Stimulated activated memory B cell treated with anti-CD40 and anti-IgM and Interleukin-4, amounts not matched to agents 10 μg/mL and 1 μg/mL and 100 μg/mL, for 72 hours (primary cell): ENCODE measurements at regions not wholly inside any gene's neighbourhood (a gene's known extent, or its start where the extent isn't known, plus 50 kb on each side); places are given as distances from the start of the nearest gene placed in this dataset.

Experiments
- ATAC-seq: fragments of 150-1000 bp; cut with Tn5 transposase; 2 replicates; pipeline ENCODE4 v1.10.0; 2021
- H3K27ac Mint-ChIP-seq: one replicate; pipeline ENCODE4 v1.8.0; 2022; ENCODE audit warnings: mild to moderate bottlenecking, mixed read lengths
- H3K27me3 Mint-ChIP-seq: one replicate; pipeline ENCODE4 v1.8.0; 2022; ENCODE audit warnings: mixed read lengths
- H3K36me3 Mint-ChIP-seq: one replicate; pipeline ENCODE4 v1.8.0; 2022; ENCODE audit warnings: mixed read lengths
- H3K4me1 Mint-ChIP-seq: one replicate; pipeline ENCODE4 v1.8.0; 2022; ENCODE audit warnings: mixed read lengths
- H3K4me3 Mint-ChIP-seq: one replicate; pipeline ENCODE4 v1.8.0; 2022; ENCODE audit warnings: mild to moderate bottlenecking, moderate library complexity, mixed read lengths
- H3K9me3 Mint-ChIP-seq: one replicate; pipeline ENCODE4 v1.8.0; 2022; ENCODE audit warnings: mixed read lengths

DNA sequence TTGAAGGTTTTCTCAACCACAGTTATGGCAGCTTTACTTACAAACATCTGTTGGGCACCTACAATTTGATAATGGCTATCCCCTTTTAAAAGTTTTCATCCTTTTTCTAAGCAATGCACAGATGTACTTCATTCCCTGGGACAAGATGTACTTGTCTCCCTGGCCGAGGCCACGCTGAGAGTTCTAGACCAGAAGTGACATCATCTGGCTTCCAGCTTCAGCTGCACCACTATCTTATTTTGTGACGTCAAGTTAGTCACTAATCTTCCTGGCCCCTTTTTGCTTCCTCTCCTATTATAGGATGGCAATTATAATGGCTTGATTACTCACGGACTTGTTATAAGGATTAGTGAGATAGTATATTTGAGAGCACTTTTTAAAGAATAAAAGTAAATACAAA, 386.4 kb downstream of the BCL11A start:
- H3K9me3 Mint-ChIP-seq, result no peaks in the 10 kb centered on the region
- peaks cover 4% of the 10 kb centered on the region for H3K4me1 Mint-ChIP-seq
- no peaks in the 10 kb centered on the region for H3K27me3 Mint-ChIP-seq
- H3K36me3 Mint-ChIP-seq, result no peaks in the 10 kb centered on the region
- no peak overlapping the region for H3K27ac Mint-ChIP-seq
- no peak overlapping the region for H3K4me3 Mint-ChIP-seq
- no peak for ATAC-seq

DNA sequence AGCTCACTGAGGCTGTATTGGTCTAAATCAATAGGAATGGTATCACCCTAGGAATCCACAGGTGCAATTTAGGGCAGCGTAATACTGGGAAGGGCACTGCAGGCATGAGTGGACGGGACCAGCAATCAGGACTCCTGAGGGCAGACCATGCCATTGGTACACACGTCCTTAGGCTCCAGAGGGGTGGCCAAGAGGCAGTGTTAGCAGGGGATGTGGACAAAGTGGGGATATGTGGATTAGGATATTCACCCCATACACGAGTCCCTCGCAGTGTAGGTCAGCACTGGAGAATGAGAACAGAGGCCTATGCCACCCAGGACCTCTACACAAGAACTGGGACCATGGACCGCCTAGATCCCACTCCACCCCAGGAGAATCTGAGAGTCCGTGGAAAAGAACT, 389.8 kb downstream of the BCL11A start:
- Mint-ChIP-seq H3K27me3 (no peaks in the 10 kb centered on the region), H3K27ac (no peak overlapping the region), H3K4me3 (no peak overlapping the region), H3K9me3 (no peaks in the 10 kb centered on the region), H3K4me1 (peaks cover 13% of the 10 kb centered on the region), H3K36me3 (no peaks in the 10 kb centered on the region)
- ATAC-seq, result no peak

DNA sequence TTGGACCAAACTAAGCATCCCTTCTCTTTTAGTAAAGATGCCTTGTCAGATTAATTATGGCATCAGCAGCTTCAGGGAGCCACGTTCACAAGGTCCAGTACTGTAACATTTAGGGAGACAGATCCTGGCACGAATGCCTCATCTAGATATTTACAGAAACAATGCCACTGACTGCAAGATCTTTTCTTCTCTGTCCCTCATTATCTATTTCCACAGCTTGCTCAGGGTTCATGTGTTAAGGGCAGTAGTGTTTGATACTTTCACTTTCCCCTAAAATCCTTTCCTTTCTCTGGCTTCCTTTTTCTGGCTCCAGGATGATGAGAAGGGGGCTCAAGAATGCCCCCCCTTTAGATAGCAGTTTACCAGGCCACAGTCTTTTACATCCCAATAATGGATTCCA, 393.9 kb downstream of the BCL11A start:
- Mint-ChIP-seq H3K27me3 (no peaks in the 10 kb centered on the region), H3K27ac (peak overlapping the region; percentile 6), H3K4me1 (peaks cover 21% of the 10 kb centered on the region), H3K36me3 (no peaks in the 10 kb centered on the region), H3K4me3 (no peak overlapping the region), H3K9me3 (no peaks in the 10 kb centered on the region)
- no peak for ATAC-seq

DNA sequence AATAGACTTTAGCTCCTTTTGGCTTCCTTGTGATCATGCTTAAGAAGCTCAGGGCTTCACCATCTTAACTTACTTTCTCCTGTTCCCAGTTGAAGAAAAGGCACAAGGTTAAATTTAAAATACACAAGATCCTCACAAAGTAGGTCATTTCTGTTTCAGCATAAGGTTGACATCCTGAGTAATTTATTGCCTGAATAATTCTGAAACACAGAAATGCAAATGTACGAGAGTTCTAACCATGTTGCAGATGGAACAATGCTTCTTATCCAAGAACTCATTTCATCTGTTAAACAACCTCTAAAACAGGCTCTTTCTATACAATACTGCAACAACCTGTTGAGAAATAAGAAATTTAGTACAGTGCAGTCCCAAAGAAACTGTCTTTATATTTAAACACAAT, 395.2 kb downstream of the BCL11A start:
- H3K4me1 Mint-ChIP-seq, result peaks cover 21% of the 10 kb centered on the region
- no peak for ATAC-seq
- no peaks in the 10 kb centered on the region for H3K9me3 Mint-ChIP-seq
- no peak overlapping the region for H3K27ac Mint-ChIP-seq
- H3K36me3 Mint-ChIP-seq, result no peaks in the 10 kb centered on the region
- no peaks in the 10 kb centered on the region for H3K27me3 Mint-ChIP-seq
- no peak overlapping the region for H3K4me3 Mint-ChIP-seq

DNA sequence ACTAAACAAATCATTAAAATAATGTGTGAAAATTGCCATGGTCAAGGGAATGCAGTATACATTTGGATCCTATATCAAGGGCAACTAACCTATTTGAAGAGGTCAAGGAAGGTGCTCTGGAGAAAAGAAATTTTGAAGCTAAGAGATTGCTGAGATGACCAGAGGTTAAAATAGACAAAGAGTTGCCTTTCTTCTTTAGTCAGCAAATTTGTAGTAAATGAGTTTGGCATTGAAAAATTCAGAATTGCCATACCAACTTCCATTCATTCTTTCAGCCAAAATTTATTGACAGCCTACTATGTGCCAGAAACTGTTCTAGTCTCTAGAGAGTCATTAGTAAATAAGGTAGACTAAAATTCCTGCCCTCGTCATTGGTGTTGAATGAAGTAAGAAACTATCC, 396.2 kb downstream of the BCL11A start:
- H3K36me3 Mint-ChIP-seq, result no peaks in the 10 kb centered on the region
- no peak overlapping the region for H3K27ac Mint-ChIP-seq
- no peaks in the 10 kb centered on the region for H3K9me3 Mint-ChIP-seq
- no peaks in the 10 kb centered on the region for H3K27me3 Mint-ChIP-seq
- peaks cover 21% of the 10 kb centered on the region for H3K4me1 Mint-ChIP-seq
- H3K4me3 Mint-ChIP-seq, result no peak overlapping the region
- no peak for ATAC-seq

DNA sequence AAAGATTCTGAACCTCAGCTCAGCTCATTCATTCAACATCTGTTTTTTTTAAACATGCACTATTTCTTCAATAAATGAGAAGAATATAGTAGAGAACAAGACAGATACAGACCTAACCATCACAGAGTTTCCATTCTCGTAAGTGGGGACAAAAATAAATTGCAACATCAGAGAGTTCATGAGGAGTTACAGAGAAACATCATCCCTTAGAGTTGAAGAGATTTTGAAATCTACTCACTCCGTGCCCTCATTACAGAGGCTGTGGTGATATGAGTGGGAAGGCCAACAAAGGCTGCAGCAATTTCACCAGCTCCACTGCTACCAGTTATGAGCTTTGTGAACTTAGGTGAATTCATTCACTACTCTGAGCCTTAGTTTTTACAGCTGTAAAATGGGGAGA, 399.3 kb downstream of the BCL11A start:
- H3K27me3 Mint-ChIP-seq, result no peaks in the 10 kb centered on the region
- H3K4me1 Mint-ChIP-seq, result peaks cover 20% of the 10 kb centered on the region
- H3K9me3 Mint-ChIP-seq, result no peaks in the 10 kb centered on the region
- no peak overlapping the region for H3K27ac Mint-ChIP-seq
- ATAC-seq, result no peak
- no peak overlapping the region for H3K4me3 Mint-ChIP-seq
- no peaks in the 10 kb centered on the region for H3K36me3 Mint-ChIP-seq

DNA sequence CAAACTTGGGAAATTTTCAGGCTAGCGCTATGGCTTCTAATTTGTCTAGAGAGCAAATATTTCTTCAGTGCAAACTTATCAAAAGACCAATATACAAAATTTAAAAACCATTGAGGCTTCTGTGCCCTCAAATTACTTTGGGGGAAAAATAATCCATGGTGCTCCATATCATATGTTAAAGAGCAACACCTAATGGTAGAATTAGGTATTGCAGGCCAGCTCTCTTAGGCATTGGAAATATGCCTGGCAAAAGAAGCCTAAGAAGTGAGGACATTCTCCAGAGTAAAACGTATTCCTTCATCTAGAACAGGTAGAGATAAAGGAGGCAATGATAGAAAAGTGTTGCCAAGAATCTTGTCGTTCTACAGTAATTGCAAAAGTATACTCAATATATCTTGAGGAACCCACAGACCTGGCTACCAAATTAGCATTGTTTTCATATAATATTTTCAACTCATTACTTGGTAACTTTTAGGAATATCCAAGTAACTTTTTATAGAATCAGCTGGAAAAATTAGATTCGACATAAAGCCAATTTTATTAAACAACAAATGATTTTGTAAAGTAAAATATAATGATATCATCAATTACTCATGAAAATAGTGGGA, 401.1 kb downstream of the BCL11A start:
- Mint-ChIP-seq H3K27ac (no peak overlapping the region), H3K4me1 (peaks cover 18% of the 10 kb centered on the region), H3K9me3 (no peaks in the 10 kb centered on the region), H3K4me3 (no peak overlapping the region), H3K27me3 (no peaks in the 10 kb centered on the region), H3K36me3 (no peaks in the 10 kb centered on the region)
- ATAC-seq, result no peak

DNA sequence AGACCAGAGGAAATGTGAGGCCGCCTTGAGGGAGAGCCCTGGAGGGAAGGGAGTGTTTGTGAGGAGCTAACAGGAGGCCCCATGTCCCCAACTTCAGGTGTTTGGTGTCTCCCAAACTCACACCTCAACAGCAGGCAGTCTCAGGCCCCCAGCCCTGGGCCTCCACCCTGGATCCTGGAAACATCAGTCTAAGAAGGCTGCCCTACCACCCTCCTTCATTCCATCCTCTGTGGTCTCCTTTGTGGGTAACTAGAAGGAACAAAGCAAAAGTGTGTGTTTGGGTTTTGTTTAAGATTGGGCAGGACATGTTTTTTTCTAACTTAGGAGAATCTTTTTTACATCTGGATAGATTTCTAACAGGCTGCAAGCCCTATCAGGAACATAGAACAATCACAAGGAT, 404.3 kb downstream of the BCL11A start:
- no peak overlapping the region for H3K4me3 Mint-ChIP-seq
- peak overlapping the region; percentile 2 for H3K27ac Mint-ChIP-seq
- ATAC-seq, result no peak
- no peaks in the 10 kb centered on the region for H3K27me3 Mint-ChIP-seq
- H3K4me1 Mint-ChIP-seq, result peaks cover 14% of the 10 kb centered on the region
- no peaks in the 10 kb centered on the region for H3K9me3 Mint-ChIP-seq
- no peaks in the 10 kb centered on the region for H3K36me3 Mint-ChIP-seq

DNA sequence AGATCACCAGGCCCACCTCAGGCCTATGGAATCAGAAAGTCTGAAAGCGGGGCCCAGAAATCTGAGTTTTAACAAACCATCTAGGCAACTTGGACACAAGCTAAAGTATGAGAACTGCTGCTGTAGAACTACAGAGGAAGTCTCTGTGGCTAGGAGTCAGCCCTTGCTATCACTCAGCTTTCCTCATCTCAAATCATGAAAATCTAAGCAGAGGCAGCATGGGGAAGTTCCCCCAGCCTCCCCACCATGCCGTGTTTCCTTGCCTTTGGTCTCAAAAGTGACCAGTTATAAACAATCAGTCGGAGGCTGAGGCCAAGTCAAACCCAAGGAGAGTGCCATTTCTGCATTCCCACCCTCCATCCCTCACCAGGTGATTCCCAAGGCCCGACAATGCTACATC, 404.7 kb downstream of the BCL11A start:
- Mint-ChIP-seq H3K4me1 (peaks cover 14% of the 10 kb centered on the region), H3K27me3 (no peaks in the 10 kb centered on the region), H3K27ac (peak overlapping the region; percentile 2), H3K9me3 (no peaks in the 10 kb centered on the region), H3K4me3 (no peak overlapping the region), H3K36me3 (no peaks in the 10 kb centered on the region)
- ATAC-seq, result peak; percentile 83

DNA sequence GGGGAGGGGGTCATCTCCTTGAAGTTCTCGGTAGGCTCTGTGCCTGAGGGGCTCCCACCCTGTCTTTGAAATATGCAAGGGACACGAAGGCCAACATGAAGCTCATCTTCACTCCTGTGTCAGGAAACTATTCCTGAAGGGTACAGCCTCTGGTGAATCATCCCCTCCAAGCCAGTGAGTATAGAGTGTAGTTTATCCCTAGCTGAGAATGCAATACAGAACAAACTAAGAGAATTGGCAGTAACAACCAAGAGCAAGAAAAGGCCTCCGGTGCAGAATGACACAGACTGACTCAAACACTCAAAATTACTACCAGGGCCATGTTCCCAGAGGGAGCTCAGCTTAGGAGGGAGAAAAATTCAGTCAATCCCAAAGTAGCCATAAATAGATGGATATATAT, 413.3 kb downstream of the BCL11A start:
- Mint-ChIP-seq H3K27ac (no peak overlapping the region), H3K9me3 (peaks cover 3% of the 10 kb centered on the region), H3K4me3 (no peak overlapping the region), H3K36me3 (no peaks in the 10 kb centered on the region), H3K27me3 (no peaks in the 10 kb centered on the region), H3K4me1 (no peaks in the 10 kb centered on the region)
- ATAC-seq, result no peak

DNA sequence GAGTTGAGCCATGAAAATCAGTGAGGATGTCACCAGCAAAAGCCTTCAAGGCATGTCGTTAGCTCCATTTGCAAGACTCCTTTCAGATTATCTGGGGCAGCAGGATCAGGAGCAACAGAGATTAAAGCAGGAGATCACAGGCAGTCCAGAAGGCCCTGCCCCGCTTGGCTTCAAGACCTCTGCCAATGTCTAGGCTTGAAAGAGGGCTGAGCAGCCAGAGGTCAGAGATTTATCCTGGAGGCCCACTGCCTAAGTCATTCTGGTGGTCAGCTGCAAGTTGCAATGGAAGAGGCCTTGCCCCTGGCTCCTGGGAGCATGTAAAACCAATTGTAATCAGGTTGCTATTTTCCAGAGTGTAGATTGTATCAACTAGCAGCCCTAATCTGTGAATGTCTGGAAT, 416.5 kb downstream of the BCL11A start:
- ATAC-seq, result no peak
- H3K36me3 Mint-ChIP-seq, result peaks cover 2% of the 10 kb centered on the region
- no peaks in the 10 kb centered on the region for H3K27me3 Mint-ChIP-seq
- H3K4me1 Mint-ChIP-seq, result no peaks in the 10 kb centered on the region
- H3K9me3 Mint-ChIP-seq, result peaks cover 2% of the 10 kb centered on the region
- no peak overlapping the region for H3K27ac Mint-ChIP-seq
- H3K4me3 Mint-ChIP-seq, result no peak overlapping the region

DNA sequence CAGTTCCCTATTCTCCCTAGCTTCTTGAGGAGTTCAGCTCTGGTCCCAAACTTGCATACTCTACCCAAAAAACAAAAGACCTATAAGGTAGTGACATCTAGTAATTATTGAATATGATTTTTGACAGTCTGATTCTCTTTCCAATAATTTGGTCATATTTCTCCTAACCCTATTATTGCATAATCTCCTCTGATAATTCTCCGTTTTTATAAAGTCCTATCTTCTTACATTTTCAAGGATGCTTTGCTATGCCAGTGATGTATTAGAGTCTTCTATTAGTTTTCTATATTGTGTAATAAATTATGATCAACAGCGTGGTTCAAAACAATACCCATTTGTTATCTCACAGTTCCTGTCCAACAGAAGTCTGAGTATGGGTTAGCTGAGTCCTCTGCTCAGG, 426.3 kb downstream of the BCL11A start:
- H3K9me3 Mint-ChIP-seq, result peaks cover 9% of the 10 kb centered on the region
- peaks cover 7% of the 10 kb centered on the region for H3K36me3 Mint-ChIP-seq
- H3K4me1 Mint-ChIP-seq, result no peaks in the 10 kb centered on the region
- no peak overlapping the region for H3K4me3 Mint-ChIP-seq
- H3K27ac Mint-ChIP-seq, result no peak overlapping the region
- ATAC-seq, result no peak
- no peaks in the 10 kb centered on the region for H3K27me3 Mint-ChIP-seq

DNA sequence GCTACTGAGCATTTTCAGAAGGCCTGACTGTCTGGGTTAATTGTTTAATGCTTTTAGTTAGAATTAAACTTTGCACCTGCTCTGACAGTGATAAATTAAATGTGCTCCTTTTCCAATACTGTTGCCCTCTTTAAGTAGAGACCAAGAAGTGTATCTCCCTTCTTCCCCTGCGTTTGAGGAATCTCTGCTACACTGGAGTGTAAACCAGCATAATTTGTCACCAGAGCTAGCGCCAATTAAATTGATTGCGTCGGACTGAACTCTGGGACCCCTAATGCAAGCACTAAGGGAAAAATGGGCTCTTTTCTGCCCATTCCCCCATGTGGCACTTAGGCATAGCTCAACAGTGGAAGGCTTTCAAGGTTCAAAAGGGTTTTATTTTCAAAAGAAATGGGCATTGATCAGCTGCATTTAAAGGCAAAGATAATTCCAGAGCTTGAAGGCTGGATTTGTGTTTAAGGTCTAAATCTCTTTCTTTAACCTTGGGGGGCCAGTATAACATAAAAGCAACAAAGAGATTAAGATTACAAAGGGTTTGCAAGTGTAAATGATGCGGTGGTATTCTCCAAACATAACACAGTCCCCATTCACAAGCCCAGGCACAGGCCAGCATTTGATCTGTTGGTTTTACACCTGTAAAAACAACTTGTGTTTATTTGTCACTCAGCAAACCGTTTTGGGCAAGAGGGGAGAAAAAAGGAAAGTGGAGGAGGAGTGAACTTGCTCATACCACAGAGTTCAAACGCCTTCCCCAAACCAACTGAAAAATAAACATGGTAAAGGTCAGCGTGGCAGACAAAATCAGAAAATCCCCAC, 427.6 kb downstream of the BCL11A start:
- no peak for ATAC-seq
- no peaks in the 10 kb centered on the region for H3K4me1 Mint-ChIP-seq
- H3K27me3 Mint-ChIP-seq, result no peaks in the 10 kb centered on the region
- no peak overlapping the region for H3K27ac Mint-ChIP-seq
- no peaks in the 10 kb centered on the region for H3K36me3 Mint-ChIP-seq
- H3K4me3 Mint-ChIP-seq, result no peak overlapping the region
- peaks cover 3% of the 10 kb centered on the region for H3K9me3 Mint-ChIP-seq

DNA sequence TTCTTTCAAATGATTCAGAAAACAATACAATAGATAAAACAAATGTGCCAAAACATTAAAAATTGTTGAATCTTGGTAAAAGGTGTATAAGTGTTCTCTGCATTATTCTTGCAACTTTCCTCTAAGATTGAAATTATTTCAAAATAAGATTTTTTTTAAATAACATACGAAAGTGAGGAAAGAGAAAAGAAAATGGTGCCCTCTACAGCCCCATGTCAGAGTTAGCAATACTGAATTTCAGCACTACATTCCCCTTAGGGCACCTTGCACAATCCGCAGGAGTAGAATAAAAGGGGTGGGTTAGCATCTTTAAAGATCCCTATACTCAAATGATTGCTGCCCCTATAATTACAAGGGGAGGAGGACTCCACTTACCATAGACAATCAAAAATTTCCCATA, 433.7 kb downstream of the BCL11A start:
- no peaks in the 10 kb centered on the region for H3K4me1 Mint-ChIP-seq
- no peak overlapping the region for H3K27ac Mint-ChIP-seq
- no peak overlapping the region for H3K4me3 Mint-ChIP-seq
- H3K9me3 Mint-ChIP-seq, result peaks cover 4% of the 10 kb centered on the region
- ATAC-seq, result no peak
- no peaks in the 10 kb centered on the region for H3K36me3 Mint-ChIP-seq
- H3K27me3 Mint-ChIP-seq, result no peaks in the 10 kb centered on the region

DNA sequence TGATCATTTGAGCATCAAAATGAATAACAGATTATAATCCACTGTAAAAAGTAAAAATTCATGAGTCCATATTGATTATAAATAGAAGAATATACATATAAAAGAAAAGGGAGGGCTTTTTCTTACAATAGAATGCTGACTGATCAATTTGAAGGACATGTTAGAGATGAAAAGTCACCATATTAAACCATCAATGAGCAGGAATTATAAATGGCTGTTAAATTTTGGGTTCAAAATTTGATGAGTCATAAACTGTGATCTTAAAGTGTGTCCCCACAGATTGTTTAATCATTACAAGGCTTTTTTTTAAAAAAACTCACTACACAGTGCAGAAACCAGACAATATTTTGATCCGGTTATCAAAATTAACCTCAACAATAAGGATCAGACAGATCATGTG, 434.5 kb downstream of the BCL11A start:
- H3K27me3 Mint-ChIP-seq, result no peaks in the 10 kb centered on the region
- H3K27ac Mint-ChIP-seq, result no peak overlapping the region
- H3K4me3 Mint-ChIP-seq, result no peak overlapping the region
- H3K9me3 Mint-ChIP-seq, result peaks cover 4% of the 10 kb centered on the region
- ATAC-seq, result no peak
- H3K36me3 Mint-ChIP-seq, result no peaks in the 10 kb centered on the region
- no peaks in the 10 kb centered on the region for H3K4me1 Mint-ChIP-seq

DNA sequence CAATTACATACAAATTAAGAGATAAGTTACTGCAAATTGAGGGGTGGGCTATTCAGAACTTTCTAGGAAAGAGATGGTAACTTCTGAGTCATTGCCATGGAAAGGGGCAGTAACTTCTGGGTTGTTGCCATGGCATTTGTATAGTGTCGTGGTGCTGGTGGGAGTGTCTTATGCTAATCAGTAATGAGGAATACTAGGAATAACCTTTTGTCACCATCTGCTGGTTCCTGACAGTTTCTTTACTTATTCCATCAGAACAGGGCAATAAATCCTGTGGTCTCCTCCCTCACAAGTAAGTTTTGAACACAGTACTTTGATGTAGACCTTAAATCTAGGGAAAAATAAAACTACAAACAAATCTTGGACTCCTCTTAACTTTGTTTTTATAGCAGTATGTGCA, 435.4 kb downstream of the BCL11A start:
- Mint-ChIP-seq H3K27me3 (no peaks in the 10 kb centered on the region), H3K4me3 (no peak overlapping the region), H3K36me3 (no peaks in the 10 kb centered on the region), H3K9me3 (peaks cover 4% of the 10 kb centered on the region), H3K4me1 (no peaks in the 10 kb centered on the region), H3K27ac (no peak overlapping the region)
- ATAC-seq, result no peak
